AG09319 (cell line): ENCODE measurements at regions not wholly inside any gene's neighbourhood (a gene's known extent, or its start where the extent isn't known, plus 50 kb on each side); places are given as distances from the start of the nearest gene placed in this dataset.

Source experiments
- DNase-seq: peaks from one replicate; pipeline ENCODE4 v3.0.0-alpha.2; 2010; ENCODE audit warnings: low read depth; ENCODE audit errors: extremely low read depth
- TF ChIP-seq, protein P1 (sequence below): IDR thresholded peaks from 2 replicates; pipeline ENCODE4 v1.5.1; 2011; ENCODE audit warnings: low read depth, mild to moderate bottlenecking, inconsistent platforms, low read length, moderate library complexity

DNA sequence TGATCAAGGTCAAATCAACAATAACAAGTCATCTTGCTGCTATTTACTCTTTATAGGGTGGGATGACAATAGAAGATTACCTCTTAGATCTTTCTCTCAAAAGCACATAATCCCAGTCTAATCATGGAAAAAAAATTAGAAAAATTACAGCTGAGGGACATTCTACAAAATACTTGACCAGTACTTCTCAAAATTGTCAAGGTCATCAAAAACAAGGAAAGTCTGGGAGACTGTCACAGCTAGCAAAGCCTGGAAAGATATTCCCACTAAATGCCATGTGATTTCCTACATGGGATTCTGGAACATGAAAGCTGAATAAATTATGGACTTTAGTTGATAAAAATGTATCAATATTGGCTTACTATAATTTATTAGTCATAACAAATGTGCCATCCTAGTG, 276.2 kb downstream of the RNF144A start:
- DNase-seq, result no peak
- TF ChIP-seq, protein P1, sequence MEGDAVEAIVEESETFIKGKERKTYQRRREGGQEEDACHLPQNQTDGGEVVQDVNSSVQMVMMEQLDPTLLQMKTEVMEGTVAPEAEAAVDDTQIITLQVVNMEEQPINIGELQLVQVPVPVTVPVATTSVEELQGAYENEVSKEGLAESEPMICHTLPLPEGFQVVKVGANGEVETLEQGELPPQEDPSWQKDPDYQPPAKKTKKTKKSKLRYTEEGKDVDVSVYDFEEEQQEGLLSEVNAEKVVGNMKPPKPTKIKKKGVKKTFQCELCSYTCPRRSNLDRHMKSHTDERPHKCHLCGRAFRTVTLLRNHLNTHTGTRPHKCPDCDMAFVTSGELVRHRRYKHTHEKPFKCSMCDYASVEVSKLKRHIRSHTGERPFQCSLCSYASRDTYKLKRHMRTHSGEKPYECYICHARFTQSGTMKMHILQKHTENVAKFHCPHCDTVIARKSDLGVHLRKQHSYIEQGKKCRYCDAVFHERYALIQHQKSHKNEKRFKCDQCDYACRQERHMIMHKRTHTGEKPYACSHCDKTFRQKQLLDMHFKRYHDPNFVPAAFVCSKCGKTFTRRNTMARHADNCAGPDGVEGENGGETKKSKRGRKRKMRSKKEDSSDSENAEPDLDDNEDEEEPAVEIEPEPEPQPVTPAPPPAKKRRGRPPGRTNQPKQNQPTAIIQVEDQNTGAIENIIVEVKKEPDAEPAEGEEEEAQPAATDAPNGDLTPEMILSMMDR, result no peak

DNA sequence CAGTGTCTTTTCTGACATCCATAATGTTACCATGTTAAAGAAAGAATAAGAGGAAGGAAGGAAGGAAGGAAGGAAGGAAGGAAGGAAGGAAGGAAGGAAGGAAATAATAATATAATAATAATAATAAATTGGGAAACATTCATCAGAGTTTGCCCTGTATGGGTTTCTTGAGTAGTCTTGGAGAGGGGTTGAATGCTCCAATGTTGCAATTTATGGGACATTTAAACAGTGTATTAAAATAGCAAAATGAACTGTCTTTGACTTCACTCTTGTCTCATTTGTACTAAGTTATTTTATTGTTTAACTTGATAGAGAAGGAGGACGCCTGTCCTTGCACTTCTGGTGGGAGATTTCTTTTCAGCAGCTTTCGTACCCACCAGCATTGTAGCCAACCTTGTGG, 277.7 kb downstream of the RNF144A start:
- DNase-seq, result no peak
- TF ChIP-seq, protein P1, result no peak

- DNase-seq, result no peak
- TF ChIP-seq, protein P1, result no peak
Observed at GRCh38 chr2:7196883-7197282, 279.7 kb downstream of the RNF144A start.

- TF ChIP-seq, protein P1, result no peak
- DNase-seq, result no peak
Observed at GRCh38 chr2:7201851-7202250, 284.6 kb downstream of the RNF144A start.

DNA sequence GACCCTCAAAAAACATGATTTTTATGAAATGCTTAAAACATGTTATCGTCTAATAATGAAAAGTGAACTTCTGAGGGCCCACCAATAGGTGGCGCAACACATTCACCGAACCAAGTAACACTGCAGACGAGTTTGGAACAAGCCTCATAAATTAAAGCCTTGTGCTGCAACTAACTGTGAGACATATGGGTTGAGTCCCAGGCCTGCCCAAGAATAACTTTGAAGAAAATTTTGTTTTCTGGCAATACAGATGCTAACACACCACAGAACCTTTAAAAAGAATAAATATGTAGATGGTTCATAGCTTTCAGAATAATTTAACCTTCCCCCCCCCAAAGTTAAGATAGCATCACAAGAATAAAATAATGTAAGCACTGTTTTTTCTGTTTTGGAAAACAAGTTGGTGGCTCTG, 285.9 kb downstream of the RNF144A start:
- TF ChIP-seq, protein P1, result peak; percentile 94
- peak; percentile 25 for DNase-seq

GRCh38 chr2:7205151-7205830, 288.1 kb downstream of the RNF144A start:
- TF ChIP-seq, protein P1, result no peak
- no peak for DNase-seq

- TF ChIP-seq, protein P1, result no peak
- no peak for DNase-seq
Observed at GRCh38 chr2:7206111-7206810, 289.0 kb downstream of the RNF144A start.
